Heart left ventricle (tissue), 16 donors: ENCODE measurements at regions not wholly inside any gene's neighbourhood (a gene's known extent, or its start where the extent isn't known, plus 50 kb on each side); places are given as distances from the start of the nearest gene placed in this dataset.

Source experiments
- ATAC-seq, 4 donors: fragments of 200-7000 bp; cut with Tn5 transposase; one replicate each; pipeline ENCODE4 v1.9.1; 2020 to 2022; ENCODE audit warnings: moderate library complexity in 4 of 4, mild to moderate bottlenecking in 3 of 4, moderate number of reproducible peaks in 1 of 4
- DNase-seq, 5 donors: peaks; one replicate each; pipeline ENCODE4 v3.0.0-alpha.2; 2020
- H3K27ac ChIP-seq, 12 donors: fragments of 200-600 bp; sonication (generic) in 4 of 12; one replicate each; pipeline versions ENCODE4 v1.5.0 to v1.8.0; 2016 to 2022; ENCODE audit warnings: mild to moderate bottlenecking in 2 of 12
- H3K27me3 ChIP-seq, 9 donors: fragments of 200-600 bp; sonication (generic) in 2 of 9; one replicate each; pipeline versions ENCODE4 v1.5.1 to v1.8.0; 2016 to 2022; ENCODE audit warnings: mild to moderate bottlenecking in 3 of 9
- H3K36me3 ChIP-seq, 9 donors: fragments of 200-600 bp; sonication (generic) in 2 of 9; one replicate each; pipeline versions ENCODE4 v1.5.0 to v1.8.0; 2018 to 2022; ENCODE audit warnings: mild to moderate bottlenecking in 2 of 9
- H3K4me1 ChIP-seq, 12 donors: fragments of 200-600 bp; sonication (generic) in 4 of 12; one replicate each; pipeline versions ENCODE4 v1.5.0 to v1.8.0; 2016 to 2022; ENCODE audit warnings: mild to moderate bottlenecking in 3 of 12
- H3K4me3 ChIP-seq, 12 donors: fragments of 200-600 bp; sonication (generic) in 4 of 12; one replicate each; pipeline versions ENCODE4 v1.5.0 to v1.8.0; 2017 to 2022; ENCODE audit warnings: mild to moderate bottlenecking in 9 of 12, moderate library complexity in 4 of 12
- H3K9me3 ChIP-seq, 12 donors: fragments of 200-600 bp; sonication (generic) in 4 of 12; one replicate each; pipeline versions ENCODE4 v1.5.0 to v1.8.0; 2016 to 2022; ENCODE audit warnings: mild to moderate bottlenecking in 1 of 12
- CTCF ChIP-seq, 12 donors: fragments of 200-600 bp; sonication (generic) in 4 of 12; IDR thresholded peaks; one replicate each; pipeline versions ENCODE4 v1.5.0 to v1.8.0; 2018 to 2022; ENCODE audit warnings: antibody characterized with exemption in 12 of 12, mild to moderate bottlenecking in 5 of 12
- POLR2A ChIP-seq, 2 donors: fragments of 450-650 bp; IDR thresholded peaks; one replicate each; pipeline ENCODE4 v1.6.1; 2017; ENCODE audit warnings: antibody characterized with exemption in 2 of 2, mild to moderate bottlenecking in 2 of 2, moderate library complexity in 2 of 2
- WGBS, 4 donors: extraction: QIAGEN DNeasy Blood & Tissue Kit in 2 of 4; methylation state at CpG; one replicate each; pipeline versions ENCODE4 v1.1.5 to v1.1.7; 2013 to 2018; 5-methylcytosine and 5-hydroxymethylcytosine counted together
- intact Hi-C, 10 donors: fragments of 100-400 bp; cut with DNase I; formaldehyde crosslinking; loops; one replicate each; pipeline versions ENCODE4 v1.11.1 to v1.14.2; 2022
- donor health status: ischemic (EF 13 %, LVEDD 7.1; RV severe dilation, severe dysfunction).
- donor health status: healthy with polysubstance abuse.
- donor health status: DM: no; HTN: yes; CAD: no.
- donor health status: DM: no; HTN: no; CAD: no.
- donor health status: ischemic (EF 25% LVEDD 6.9; RV normal size, moderate dysfunction).
- donor health status: ischemic (EF 25% LVEDD 5.7; RV mildly dilated, moderate dysfunction).
- donor health status: healthy.
- donor health status: DM: yes; HTN: yes; CAD: no.
- donor health status: ischemic (EF 35%, LVEDD 5.7; RV mildly dilated, moderate dysfunction).
- donor health status: nonischemic (EF 11% LVEDD 7.7; RV severe dilation, severe dysfunction).
- donor health status: DM: yes; HTN: yes; CAD: no.
- donor health status: PGD.
- donor health status: ischemic (EF 29% LVEDD 5.4; RV normal size, mild dysfunction).
- donor health status: nonischemic (EF 23%, LVEDD 6.1; RV moderate dilation, normal function).

- Histone ChIP-seq H3K4me1 (no peaks in the 10 kb centered on the region), H3K27ac (no peak overlapping the region), H3K4me3 (no peak overlapping the region), H3K36me3 (no peaks in the 10 kb centered on the region), H3K9me3 (peaks cover 0 to 25% (median 5%) of the 10 kb centered on the region in 12 donors), H3K27me3 (no peaks in the 10 kb centered on the region)
- ATAC-seq (no peak), DNase-seq (no peak)
- 88 to 97% (median 91%) methylated on average over 1 of the region's 1 CpG for WGBS, 4 donors
- intact Hi-C loops = no loop called here
- TF ChIP-seq CTCF (IDR thresholded peaks at IDR 0.05) (no peak), POLR2A (IDR thresholded peaks at IDR 0.05) (no peak)
Measured at GRCh38 chr4:137333031-137333430, 199.3 kb downstream of the PCDH18 start.

DNA sequence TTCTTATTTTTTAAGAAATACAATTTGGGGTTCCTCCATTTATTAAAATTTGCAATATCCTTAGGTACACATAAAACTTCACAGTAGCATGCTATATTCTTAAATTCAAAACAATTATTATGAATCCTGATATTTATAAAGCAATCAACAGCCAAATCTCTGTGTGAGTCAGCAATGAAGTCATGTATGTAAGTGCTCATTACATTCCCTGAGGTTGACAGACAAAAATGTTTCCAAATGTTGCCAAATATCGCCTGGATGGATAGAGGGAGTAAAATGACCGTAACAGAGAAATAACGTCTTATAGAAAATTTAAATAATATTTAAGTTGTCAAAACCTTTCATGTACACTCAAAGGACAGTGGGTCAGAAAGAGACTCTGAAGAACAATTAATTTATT lies 220.0 kb downstream of the PCDH18 start:
- Histone ChIP-seq H3K27ac (no peak overlapping the region), H3K4me3 (no peak overlapping the region), H3K36me3 (no peaks in the 10 kb centered on the region), H3K9me3 (no peaks in the 10 kb centered on the region), H3K4me1 (peaks cover 0 to 4% (median 0%) of the 10 kb centered on the region in 12 donors), H3K27me3 (no peaks in the 10 kb centered on the region)
- no peak for ATAC-seq
- TF ChIP-seq POLR2A (IDR thresholded peaks at IDR 0.05) = no peak
- no peak for TF ChIP-seq CTCF (IDR thresholded peaks at IDR 0.05)
- intact Hi-C loops = no loop called here
- no peak for DNase-seq
- WGBS, 4 donors = 87 to 95% (median 91%) methylated on average over 3 of the region's 3 CpGs

GRCh38 chr4:137310593-137311490 lies 221.5 kb downstream of the PCDH18 start:
- Histone ChIP-seq H3K4me3 (no peak overlapping the region), H3K4me1 (peaks cover 0 to 10% (median 0%) of the 10 kb centered on the region in 12 donors), H3K9me3 (no peaks in the 10 kb centered on the region), H3K36me3 (no peaks in the 10 kb centered on the region), H3K27ac (peak overlapping the region in 8 of 12 donors; percentile 4 to 47 (median 16)), H3K27me3 (no peaks in the 10 kb centered on the region)
- TF ChIP-seq CTCF (IDR thresholded peaks at IDR 0.05) (no peak), POLR2A (IDR thresholded peaks at IDR 0.05) (no peak)
- DNase-seq (no peak), ATAC-seq (peak in 2 of 4 donors; percentile 41 to 83)
- 59 to 73% (median 67%) methylated on average over 3 of the region's 3 CpGs for WGBS, 4 donors
- intact Hi-C loops = loop anchor here in 1 of 10 donors (2.0 kb wide), 1 partner anchor 16 kb away; no protein-coding TSS in a partner anchor

- Histone ChIP-seq H3K36me3 (no peaks in the 10 kb centered on the region), H3K27me3 (no peaks in the 10 kb centered on the region), H3K27ac (peak overlapping the region in 6 of 12 donors; percentile 6 to 47 (median 28)), H3K4me1 (peaks cover 0 to 10% (median 0%) of the 10 kb centered on the region in 12 donors), H3K9me3 (no peaks in the 10 kb centered on the region), H3K4me3 (no peak overlapping the region)
- no peak for ATAC-seq
- DNase-seq = no peak
- TF ChIP-seq CTCF (IDR thresholded peaks at IDR 0.05) (no peak), POLR2A (IDR thresholded peaks at IDR 0.05) (no peak)
- intact Hi-C loops = loop anchor here in 1 of 10 donors (2.0 kb wide), 1 partner anchor 15 kb away; no protein-coding TSS in a partner anchor
Measured at GRCh38 chr4:137310166-137310565, 222.1 kb downstream of the PCDH18 start.
